ENCODE measurements at regions not wholly inside any gene's neighbourhood (a gene's known extent, or its start where the extent isn't known, plus 50 kb on each side); places are given as distances from the start of the nearest gene placed in this dataset.

- no peak for DNase-seq (ENCODE audit: low spot score)
- H3K9me3 ChIP-seq = no peaks in the 10 kb centered on the region
- no peak overlapping the region for H3K4me3 ChIP-seq
- no peak for ATAC-seq (ENCODE audit: insufficient number of reproducible peaks, low FRiP score, low read depth)
- H3K27ac ChIP-seq = no peak overlapping the region
- no peaks in the 10 kb centered on the region for H3K4me1 ChIP-seq (ENCODE audit: control insufficient read depth in 1 of 2, low read depth in 2 of 2)
- H3K36me3 ChIP-seq = no peaks in the 10 kb centered on the region
- no peaks in the 10 kb centered on the region for H3K27me3 ChIP-seq (replicated peaks; ENCODE audit: insufficient read depth)
- TF ChIP-seq CTCF (IDR thresholded peaks at IDR 0.05) = no peak
Observed at GRCh38 chr3:22634433-22634832, 568.7 kb upstream of the UBE2E2 start.

GRCh38 chr3:22659651-22660475 lies 543.3 kb upstream of the UBE2E2 start:
- Histone ChIP-seq H3K36me3 (no peaks in the 10 kb centered on the region), H3K27ac (no peak overlapping the region), H3K4me1 (ENCODE audit: control insufficient read depth in 1 of 2, low read depth in 2 of 2) (no peaks in the 10 kb centered on the region), H3K9me3 (no peaks in the 10 kb centered on the region), H3K4me3 (no peak overlapping the region), H3K27me3 (replicated peaks; ENCODE audit: insufficient read depth) (no peaks in the 10 kb centered on the region)
- no peak for TF ChIP-seq CTCF (IDR thresholded peaks at IDR 0.05)
- no peak for DNase-seq (ENCODE audit: low spot score)
- ATAC-seq (ENCODE audit: insufficient number of reproducible peaks, low FRiP score, low read depth) = no peak

GRCh38 chr3:22660606-22661005 lies 542.5 kb upstream of the UBE2E2 start:
- Histone ChIP-seq H3K27me3 (replicated peaks; ENCODE audit: insufficient read depth) (no peaks in the 10 kb centered on the region), H3K27ac (no peak overlapping the region), H3K4me1 (ENCODE audit: control insufficient read depth in 1 of 2, low read depth in 2 of 2) (no peaks in the 10 kb centered on the region), H3K36me3 (no peaks in the 10 kb centered on the region), H3K9me3 (no peaks in the 10 kb centered on the region), H3K4me3 (no peak overlapping the region)
- DNase-seq (ENCODE audit: low spot score) (no peak), ATAC-seq (ENCODE audit: insufficient number of reproducible peaks, low FRiP score, low read depth) (no peak)
- TF ChIP-seq CTCF (IDR thresholded peaks at IDR 0.05) = no peak

GRCh38 chr3:22661121-22661700 lies 541.9 kb upstream of the UBE2E2 start:
- Histone ChIP-seq H3K27ac (no peak overlapping the region), H3K9me3 (no peaks in the 10 kb centered on the region), H3K27me3 (replicated peaks; ENCODE audit: insufficient read depth) (no peaks in the 10 kb centered on the region), H3K4me1 (ENCODE audit: control insufficient read depth in 1 of 2, low read depth in 2 of 2) (no peaks in the 10 kb centered on the region), H3K4me3 (no peak overlapping the region), H3K36me3 (no peaks in the 10 kb centered on the region)
- ATAC-seq (ENCODE audit: insufficient number of reproducible peaks, low FRiP score, low read depth) = no peak
- no peak for TF ChIP-seq CTCF (IDR thresholded peaks at IDR 0.05)
- no peak for DNase-seq (ENCODE audit: low spot score)

- Histone ChIP-seq H3K4me3 (no peak overlapping the region), H3K4me1 (ENCODE audit: control insufficient read depth in 1 of 2, low read depth in 2 of 2) (no peaks in the 10 kb centered on the region), H3K36me3 (no peaks in the 10 kb centered on the region), H3K27ac (no peak overlapping the region), H3K27me3 (replicated peaks; ENCODE audit: insufficient read depth) (no peaks in the 10 kb centered on the region), H3K9me3 (no peaks in the 10 kb centered on the region)
- no peak for TF ChIP-seq CTCF (IDR thresholded peaks at IDR 0.05)
- ATAC-seq (ENCODE audit: insufficient number of reproducible peaks, low FRiP score, low read depth) = no peak
- DNase-seq (ENCODE audit: low spot score) = no peak
Observed at GRCh38 chr3:22665528-22665927, 537.6 kb upstream of the UBE2E2 start.

All from thoracic aorta (tissue), 2 donors.